Neuronal stem cell (in vitro differentiated cells): ENCODE measurements at regions not wholly inside any gene's neighbourhood (a gene's known extent, or its start where the extent isn't known, plus 50 kb on each side); places are given as distances from the start of the nearest gene placed in this dataset.

ENCODE experiments used
- DNase-seq: peaks from one replicate; pipeline ENCODE4 v3.0.0-alpha.2; 2013; ENCODE audit warnings: low spot score
- H2AFZ ChIP-seq: one replicate; pipeline ENCODE4 v1.6.1; 2013; ENCODE audit warnings: mild to moderate bottlenecking, low read length, inconsistent platforms
- H2AK5ac ChIP-seq: 2 replicates; pipeline ENCODE4 v1.6.1; 2013; ENCODE audit warnings: low read depth, mild to moderate bottlenecking, inconsistent platforms, low read length, moderate library complexity, mixed read lengths
- H2BK120ac ChIP-seq: 2 replicates; pipeline ENCODE4 v1.6.1; 2013; ENCODE audit warnings: low read depth, mild to moderate bottlenecking, inconsistent platforms, low read length, moderate library complexity, mixed read lengths
- H2BK12ac ChIP-seq: one replicate; pipeline ENCODE4 v1.6.1; 2013; ENCODE audit warnings: low read length, inconsistent platforms
- H2BK15ac ChIP-seq: 2 replicates; pipeline ENCODE4 v1.6.1; 2013; ENCODE audit warnings: mild to moderate bottlenecking, low read length, inconsistent platforms, mixed read lengths
- H2BK5ac ChIP-seq: one replicate; pipeline ENCODE4 v1.6.1; 2013; ENCODE audit warnings: inconsistent platforms, mild to moderate bottlenecking, low read length, moderate library complexity
- H3K14ac ChIP-seq: one replicate; pipeline ENCODE4 v1.6.1; 2013; ENCODE audit warnings: low read length, inconsistent platforms
- H3K18ac ChIP-seq: 2 replicates; pipeline ENCODE4 v1.6.1; 2013; ENCODE audit warnings: low read length, inconsistent platforms
- H3K23ac ChIP-seq: 2 replicates; pipeline ENCODE4 v1.6.1; 2013; ENCODE audit warnings: low read depth, mild to moderate bottlenecking, mixed read lengths, low read length, inconsistent platforms; ENCODE audit not compliant: poor library complexity
- H3K27ac ChIP-seq: replicated peaks from 3 replicates; pipeline ENCODE4 v1.5.1; 2013; ENCODE audit warnings: low read length, inconsistent platforms
- H3K27me3 ChIP-seq, 3 experiments: 2 replicates each; pipeline ENCODE4 v1.6.1; 2013; ENCODE audit warnings: low read length in 3 of 3, mild to moderate bottlenecking in 2 of 3, inconsistent platforms in 1 of 3, low read depth in 1 of 3, mixed read lengths in 1 of 3, moderate library complexity in 1 of 3; ENCODE audit not compliant: control insufficient read depth in 3 of 3, insufficient read depth in 3 of 3
- H3K36me3 ChIP-seq, 2 donors: replicated peaks in 1 of 2; 2 replicates each; pipeline ENCODE4 v1.6.1; 2013; ENCODE audit warnings: low read length in 2 of 2; ENCODE audit not compliant: control insufficient read depth in 2 of 2, insufficient read depth in 2 of 2
- H3K4ac ChIP-seq: 2 replicates; pipeline ENCODE4 v1.6.1; 2013; ENCODE audit warnings: inconsistent platforms, mild to moderate bottlenecking, low read length, moderate library complexity
- H3K4me1 ChIP-seq, 2 donors: 1 replicate in 1 of 2; 2 replicates in 1 of 2; pipeline ENCODE4 v1.6.1; 2013; ENCODE audit warnings: low read length in 2 of 2, low read depth in 1 of 2; ENCODE audit not compliant: control insufficient read depth in 2 of 2, insufficient read depth in 1 of 2
- H3K4me2 ChIP-seq: one replicate; pipeline ENCODE4 v1.6.1; 2013; ENCODE audit warnings: mild to moderate bottlenecking, low read length, inconsistent platforms; ENCODE audit not compliant: insufficient read depth, poor library complexity, severe bottlenecking
- H3K4me3 ChIP-seq, 2 donors: 2 replicates each; pipeline ENCODE4 v1.5.1; 2013; ENCODE audit warnings: low read length in 2 of 2, mild to moderate bottlenecking in 2 of 2, inconsistent platforms in 1 of 2, moderate library complexity in 1 of 2
- H3K79me1 ChIP-seq: one replicate; pipeline ENCODE4 v1.6.1; 2013; ENCODE audit warnings: low read depth, mild to moderate bottlenecking, inconsistent platforms, low read length, moderate library complexity
- H3K9ac ChIP-seq: one replicate; pipeline ENCODE4 v1.6.1; 2013; ENCODE audit warnings: mild to moderate bottlenecking, low read depth, low read length, inconsistent platforms; ENCODE audit not compliant: poor library complexity
- H3K9me3 ChIP-seq, 2 donors: replicated peaks in 1 of 2; 2 replicates each; pipeline versions ENCODE3 to v1.6.1; 2013; ENCODE audit warnings: low read length in 2 of 2, mild to moderate bottlenecking in 2 of 2, inconsistent platforms in 1 of 2, low read depth in 1 of 2, mixed read lengths in 1 of 2, moderate library complexity in 1 of 2; ENCODE audit not compliant: control insufficient read depth in 2 of 2, insufficient read depth in 1 of 2
- H4K8ac ChIP-seq: one replicate; pipeline ENCODE4 v1.6.1; 2013; ENCODE audit warnings: low read depth, mild to moderate bottlenecking, inconsistent platforms, low read length, moderate library complexity
- H4K91ac ChIP-seq: one replicate; pipeline ENCODE4 v1.6.1; 2013; ENCODE audit warnings: low read length, low read depth, mild to moderate bottlenecking, inconsistent platforms; ENCODE audit not compliant: poor library complexity
- WGBS, 2 donors: extraction: QIAGEN DNeasy Blood & Tissue Kit; methylation state at CpG; one replicate each; pipeline ENCODE4 v1.1.7; 2013; ENCODE audit warnings: missing lambda C conversion rate in 2 of 2, mixed read lengths in 1 of 2; ENCODE audit not compliant: insufficient read length in 2 of 2, insufficient replicate concordance in 1 of 2; ENCODE audit errors: extremely low coverage in 2 of 2; 5-methylcytosine and 5-hydroxymethylcytosine counted together

- no peak overlapping the region for H2BK15ac ChIP-seq
- no peak overlapping the region for H3K9ac ChIP-seq
- H3K4me2 ChIP-seq = no peak overlapping the region
- H2BK120ac ChIP-seq = no peak overlapping the region
- no peak overlapping the region for H3K4ac ChIP-seq
- no peak overlapping the region for H3K14ac ChIP-seq
- H3K4me1 ChIP-seq = no peaks in the 10 kb centered on the region
- no peak overlapping the region for H4K91ac ChIP-seq
- H3K79me1 ChIP-seq = no peaks in the 10 kb centered on the region
- WGBS, 2 donors = no CpG with 5 or more reads among the region's 13 CpGs
- no peak overlapping the region for H4K8ac ChIP-seq
- H3K4me3 ChIP-seq = no peak overlapping the region
- no peak overlapping the region for H2BK12ac ChIP-seq
- H3K23ac ChIP-seq = no peak overlapping the region
- peak overlapping the region; percentile 3 for H3K18ac ChIP-seq
- no peak overlapping the region for H2BK5ac ChIP-seq
- H2AK5ac ChIP-seq = no peak overlapping the region
- H3K36me3 ChIP-seq = no peaks in the 10 kb centered on the region
- H2AFZ ChIP-seq = no peak overlapping the region
- H3K9me3 ChIP-seq = no peaks in the 10 kb centered on the region
- no peak overlapping the region for H3K27ac ChIP-seq
- H3K27me3 ChIP-seq = no peaks in the 10 kb centered on the region
- no peak for DNase-seq
These were observed 550.7 kb downstream of the PTPRU start for GRCh38 chr1:29786791-29787732.

DNA sequence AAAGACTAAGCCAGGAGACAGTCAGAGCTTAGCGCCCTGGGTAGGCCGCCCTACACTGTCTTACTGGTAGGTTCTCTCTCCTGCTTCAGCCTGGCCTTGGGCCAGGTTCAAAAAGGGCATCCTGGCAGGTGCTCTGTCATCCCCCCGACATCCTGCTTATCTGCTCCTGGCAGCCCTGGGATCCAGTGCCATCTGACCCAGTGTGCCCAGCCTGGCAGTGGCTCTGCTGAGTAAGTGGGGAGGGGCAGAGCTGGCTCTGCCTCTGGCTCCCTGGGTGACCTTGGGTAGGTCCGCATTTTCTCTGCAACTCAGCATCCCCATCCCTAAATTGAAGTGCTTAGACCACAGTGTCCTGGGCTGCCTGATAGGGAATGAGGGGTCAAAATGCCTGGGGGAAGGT is 549.9 kb downstream of the PTPRU start:
- WGBS, 2 donors = no CpG with 5 or more reads among the region's 4 CpGs
- no peak overlapping the region for H4K91ac ChIP-seq
- H3K18ac ChIP-seq = peak overlapping the region; percentile 46

DNA sequence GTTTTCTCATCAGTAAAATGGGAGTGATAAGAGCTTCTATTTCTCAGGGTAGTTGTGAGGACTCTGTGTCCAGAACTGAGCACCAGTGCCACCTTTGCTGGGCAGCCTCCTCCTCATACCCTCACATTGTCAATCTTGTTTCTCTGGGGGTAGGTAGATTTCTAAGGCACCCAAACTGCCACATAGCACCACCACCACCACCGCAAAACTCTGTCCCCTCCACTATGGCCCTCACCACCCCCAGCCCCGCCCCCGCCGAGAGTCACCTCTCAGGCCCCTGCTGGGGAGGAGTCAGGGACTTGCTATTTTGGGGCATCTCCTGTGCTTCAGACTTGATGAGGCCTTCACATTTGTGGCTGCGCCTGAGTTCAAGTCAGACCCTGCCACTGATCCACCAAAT is 549.2 kb downstream of the PTPRU start:
- Histone ChIP-seq H3K23ac (no peak overlapping the region), H3K27me3 (no peaks in the 10 kb centered on the region), H3K4me2 (no peak overlapping the region), H3K9ac (no peak overlapping the region), H2BK120ac (no peak overlapping the region), H2BK15ac (no peak overlapping the region), H2AK5ac (no peak overlapping the region), H2BK5ac (no peak overlapping the region), H3K36me3 (no peaks in the 10 kb centered on the region), H3K9me3 (no peaks in the 10 kb centered on the region), H2BK12ac (no peak overlapping the region), H4K91ac (no peak overlapping the region), H3K27ac (no peak overlapping the region), H4K8ac (no peak overlapping the region), H3K79me1 (no peaks in the 10 kb centered on the region), H3K18ac (no peak overlapping the region), H3K4me3 (no peak overlapping the region), H2AFZ (no peak overlapping the region), H3K4me1 (no peaks in the 10 kb centered on the region), H3K14ac (no peak overlapping the region), H3K4ac (no peak overlapping the region)
- WGBS, 2 donors = no CpG with 5 or more reads among the region's 5 CpGs
- no peak for DNase-seq

More for the DNA sequence above, 549.9 kb downstream of the PTPRU start:
- Histone ChIP-seq H2AFZ (no peak overlapping the region), H3K4ac (no peak overlapping the region), H3K9ac (no peak overlapping the region), H3K4me2 (no peak overlapping the region), H3K79me1 (no peaks in the 10 kb centered on the region), H2BK12ac (peak overlapping the region; percentile 53), H2AK5ac (no peak overlapping the region), H3K4me3 (no peak overlapping the region), H3K14ac (no peak overlapping the region), H2BK120ac (no peak overlapping the region), H2BK15ac (no peak overlapping the region), H2BK5ac (no peak overlapping the region), H3K4me1 (no peaks in the 10 kb centered on the region), H3K27ac (no peak overlapping the region), H3K9me3 (no peaks in the 10 kb centered on the region), H3K27me3 (no peaks in the 10 kb centered on the region), H3K23ac (peak overlapping the region; percentile 70), H3K36me3 (no peaks in the 10 kb centered on the region), H4K8ac (no peak overlapping the region)
- no peak for DNase-seq

- H3K79me1 ChIP-seq = no peaks in the 10 kb centered on the region
- no peak overlapping the region for H3K9ac ChIP-seq
- H2AK5ac ChIP-seq = peak overlapping the region; percentile 70
- no peak overlapping the region for H3K4me3 ChIP-seq
- H3K27ac ChIP-seq = no peak overlapping the region
- no peaks in the 10 kb centered on the region for H3K36me3 ChIP-seq
- no peak overlapping the region for H3K14ac ChIP-seq
- no peaks in the 10 kb centered on the region for H3K9me3 ChIP-seq
- no peak overlapping the region for H2BK12ac ChIP-seq
- H2AFZ ChIP-seq = no peak overlapping the region
- DNase-seq = no peak
- no peak overlapping the region for H3K4ac ChIP-seq
- no CpG with 5 or more reads among the region's 7 CpGs for WGBS, 2 donors
- H2BK5ac ChIP-seq = no peak overlapping the region
- H3K4me1 ChIP-seq = no peaks in the 10 kb centered on the region
- H3K27me3 ChIP-seq = no peaks in the 10 kb centered on the region
- no peak overlapping the region for H3K23ac ChIP-seq
- H2BK120ac ChIP-seq = no peak overlapping the region
- no peak overlapping the region for H4K91ac ChIP-seq
- H4K8ac ChIP-seq = no peak overlapping the region
- peak overlapping the region; percentile 58 for H3K18ac ChIP-seq
- no peak overlapping the region for H3K4me2 ChIP-seq
- H2BK15ac ChIP-seq = peak overlapping the region; percentile 79
These were observed 548.8 kb downstream of the PTPRU start for GRCh38 chr1:29785137-29785527.
